Trophoblast cell (in vitro differentiated cells and primary cell): ENCODE measurements at regions not wholly inside any gene's neighbourhood (a gene's known extent, or its start where the extent isn't known, plus 50 kb on each side); places are given as distances from the start of the nearest gene placed in this dataset.

Experiments used
- DNase-seq, 2 donors: peaks; one replicate each; pipeline ENCODE4 v3.0.0-alpha.2; 2016
- H2AFZ ChIP-seq: 2 replicates; pipeline ENCODE4 v1.6.1; 2013; ENCODE audit warnings: low read length, moderate library complexity, mild to moderate bottlenecking; ENCODE audit not compliant: insufficient read depth, poor library complexity
- H2AK5ac ChIP-seq: 2 replicates; pipeline ENCODE4 v1.6.1; 2013; ENCODE audit warnings: mild to moderate bottlenecking, low read length
- H2BK120ac ChIP-seq: 2 replicates; pipeline ENCODE4 v1.6.1; 2013; ENCODE audit warnings: low read length, mild to moderate bottlenecking, moderate library complexity; ENCODE audit not compliant: insufficient read depth, poor library complexity
- H2BK12ac ChIP-seq: 2 replicates; pipeline ENCODE4 v1.6.1; 2013; ENCODE audit warnings: mild to moderate bottlenecking, low read length, moderate library complexity
- H2BK5ac ChIP-seq: 2 replicates; pipeline ENCODE4 v1.6.1; 2013; ENCODE audit warnings: low read length, low read depth, moderate library complexity, mild to moderate bottlenecking; ENCODE audit not compliant: poor library complexity
- H3K14ac ChIP-seq: 2 replicates; pipeline ENCODE4 v1.6.1; 2013; ENCODE audit warnings: mild to moderate bottlenecking, low read length
- H3K18ac ChIP-seq: 2 replicates; pipeline ENCODE4 v1.6.1; 2013; ENCODE audit warnings: mild to moderate bottlenecking, low read length
- H3K23ac ChIP-seq: 2 replicates; pipeline ENCODE4 v1.6.1; 2013; ENCODE audit warnings: low read length
- H3K27ac ChIP-seq: 2 replicates; pipeline ENCODE4 v1.5.1; 2013; ENCODE audit warnings: low read depth, mild to moderate bottlenecking, inconsistent platforms, low read length, moderate library complexity
- H3K27me3 ChIP-seq: 2 replicates; pipeline ENCODE4 v1.6.1; 2013; ENCODE audit warnings: inconsistent platforms, mild to moderate bottlenecking, low read length, moderate library complexity; ENCODE audit not compliant: insufficient read depth
- H3K36me3 ChIP-seq, 2 experiments: 1 replicate in 1 of 2; 2 replicates in 1 of 2; pipeline ENCODE4 v1.6.1; 2013; ENCODE audit warnings: low read length in 2 of 2, mild to moderate bottlenecking in 2 of 2, moderate library complexity in 1 of 2; ENCODE audit not compliant: insufficient read depth in 2 of 2, control insufficient read depth in 1 of 2
- H3K4ac ChIP-seq: 2 replicates; pipeline ENCODE4 v1.6.1; 2013; ENCODE audit warnings: low read depth, mild to moderate bottlenecking, low read length, moderate library complexity
- H3K4me1 ChIP-seq, 2 experiments: 1 replicate in 1 of 2; 2 replicates in 1 of 2; pipeline ENCODE4 v1.6.1; 2013; ENCODE audit warnings: low read length in 2 of 2, mild to moderate bottlenecking in 2 of 2, moderate library complexity in 1 of 2; ENCODE audit not compliant: insufficient read depth in 2 of 2, control insufficient read depth in 1 of 2
- H3K4me2 ChIP-seq: 2 replicates; pipeline ENCODE4 v1.6.1; 2013; ENCODE audit warnings: inconsistent platforms, mild to moderate bottlenecking, low read length, moderate library complexity
- H3K4me3 ChIP-seq: 2 replicates; pipeline ENCODE4 v1.5.1; 2013; ENCODE audit warnings: mild to moderate bottlenecking, low read depth, low read length, inconsistent platforms
- H3K79me1 ChIP-seq: one replicate; pipeline ENCODE4 v1.6.1; 2013; ENCODE audit warnings: low read length
- H3K79me2 ChIP-seq: 2 replicates; pipeline ENCODE4 v1.6.1; 2013; ENCODE audit warnings: low read length, mild to moderate bottlenecking; ENCODE audit not compliant: control insufficient read depth, insufficient read depth, poor library complexity
- H3K9ac ChIP-seq: 2 replicates; pipeline ENCODE4 v1.6.1; 2013; ENCODE audit warnings: mild to moderate bottlenecking, low read length
- H3K9me3 ChIP-seq: 2 replicates; pipeline ENCODE4 v1.6.1; 2013; ENCODE audit warnings: low read depth, mild to moderate bottlenecking, control low read depth, inconsistent platforms, low read length; ENCODE audit not compliant: insufficient read depth
- H4K12ac ChIP-seq: 2 replicates; pipeline ENCODE4 v1.6.1; 2013; ENCODE audit warnings: low read depth, mild to moderate bottlenecking, low read length, moderate library complexity
- H4K8ac ChIP-seq: 2 replicates; pipeline ENCODE4 v1.6.1; 2013; ENCODE audit warnings: low read depth, mild to moderate bottlenecking, low read length, moderate library complexity
- H4K91ac ChIP-seq: one replicate; pipeline ENCODE4 v1.6.1; 2013; ENCODE audit warnings: low read depth, mild to moderate bottlenecking, low read length, moderate library complexity
- WGBS: extraction: QIAGEN DNeasy Blood & Tissue Kit; methylation state at CpG from one replicate; pipeline ENCODE4 v1.1.7; 2013; ENCODE audit warnings: missing lambda C conversion rate; ENCODE audit not compliant: insufficient read length, insufficient coverage; ENCODE audit errors: extremely low coverage; 5-methylcytosine and 5-hydroxymethylcytosine counted together

- H4K91ac ChIP-seq: peak overlapping the region; percentile 0
- peak overlapping the region; percentile 31 for H3K4me2 ChIP-seq
- no peak overlapping the region for H4K8ac ChIP-seq
- peaks cover 13 to 22% of the 10 kb centered on the region in 2 experiments for H3K4me1 ChIP-seq
- no peaks in the 10 kb centered on the region for H3K27me3 ChIP-seq
- peak overlapping the region; percentile 49 for H3K27ac ChIP-seq
- H3K14ac ChIP-seq: no peak overlapping the region
- no peak overlapping the region for H3K23ac ChIP-seq
- no peaks in the 10 kb centered on the region for H3K79me2 ChIP-seq
- no peak overlapping the region for H3K4me3 ChIP-seq
- DNase-seq: peak; percentile 67 to 77
- peak overlapping the region; percentile 26 for H2BK120ac ChIP-seq
- H3K79me1 ChIP-seq: peaks cover 6% of the 10 kb centered on the region
- no peak overlapping the region for H2AFZ ChIP-seq
- WGBS: no CpG with 5 or more reads among the region's 11 CpGs
- H3K9me3 ChIP-seq: no peaks in the 10 kb centered on the region
- H3K4ac ChIP-seq: no peak overlapping the region
- H2BK12ac ChIP-seq: peak overlapping the region; percentile 42
- peak overlapping the region; percentile 44 for H2AK5ac ChIP-seq
- no peak overlapping the region for H3K18ac ChIP-seq
- no peak overlapping the region for H4K12ac ChIP-seq
- no peaks in the 10 kb centered on the region for H3K36me3 ChIP-seq
- H2BK5ac ChIP-seq: peak overlapping the region; percentile 24
- H3K9ac ChIP-seq: no peak overlapping the region
Observed at GRCh38 chr13:31045286-31046081, 113.0 kb downstream of the TEX26 start.

GRCh38 chr13:31044364-31045285, 112.2 kb downstream of the TEX26 start:
- H3K18ac ChIP-seq: no peak overlapping the region
- peak overlapping the region; percentile 49 for H3K27ac ChIP-seq
- no peaks in the 10 kb centered on the region for H3K27me3 ChIP-seq
- WGBS: no CpG with 5 or more reads among the region's 18 CpGs
- H3K23ac ChIP-seq: no peak overlapping the region
- H3K79me2 ChIP-seq: no peaks in the 10 kb centered on the region
- peak overlapping the region; percentile 7 for H2BK12ac ChIP-seq
- H4K91ac ChIP-seq: peak overlapping the region; percentile 63
- H3K9me3 ChIP-seq: no peaks in the 10 kb centered on the region
- H3K4ac ChIP-seq: no peak overlapping the region
- H3K36me3 ChIP-seq: no peaks in the 10 kb centered on the region
- DNase-seq: peak; percentile 84 to 94
- H4K12ac ChIP-seq: no peak overlapping the region
- H3K14ac ChIP-seq: no peak overlapping the region
- peaks cover 6% of the 10 kb centered on the region for H3K79me1 ChIP-seq
- H2BK5ac ChIP-seq: no peak overlapping the region
- no peak overlapping the region for H3K4me2 ChIP-seq
- H3K9ac ChIP-seq: no peak overlapping the region
- peaks cover 13 to 22% of the 10 kb centered on the region in 2 experiments for H3K4me1 ChIP-seq
- H3K4me3 ChIP-seq: no peak overlapping the region
- H4K8ac ChIP-seq: no peak overlapping the region
- no peak overlapping the region for H2BK120ac ChIP-seq
- no peak overlapping the region for H2AK5ac ChIP-seq
- H2AFZ ChIP-seq: no peak overlapping the region

GRCh38 chr13:31043957-31044356, 111.5 kb downstream of the TEX26 start:
- H4K8ac ChIP-seq: no peak overlapping the region
- no peak overlapping the region for H3K14ac ChIP-seq
- H3K36me3 ChIP-seq: no peaks in the 10 kb centered on the region
- peaks cover 13 to 22% of the 10 kb centered on the region in 2 experiments for H3K4me1 ChIP-seq
- no peak overlapping the region for H2BK120ac ChIP-seq
- no peak overlapping the region for H3K4me2 ChIP-seq
- no peak overlapping the region for H3K18ac ChIP-seq
- H3K9me3 ChIP-seq: no peaks in the 10 kb centered on the region
- no peak overlapping the region for H2AK5ac ChIP-seq
- no peak overlapping the region for H2BK12ac ChIP-seq
- H4K91ac ChIP-seq: no peak overlapping the region
- H3K23ac ChIP-seq: no peak overlapping the region
- no peak overlapping the region for H3K4ac ChIP-seq
- DNase-seq: no peak
- no peak overlapping the region for H3K9ac ChIP-seq
- WGBS: no CpG with 5 or more reads among the region's 16 CpGs
- no peak overlapping the region for H4K12ac ChIP-seq
- H3K79me2 ChIP-seq: no peaks in the 10 kb centered on the region
- H3K27me3 ChIP-seq: no peaks in the 10 kb centered on the region
- no peak overlapping the region for H3K27ac ChIP-seq
- no peak overlapping the region for H3K4me3 ChIP-seq
- peaks cover 6% of the 10 kb centered on the region for H3K79me1 ChIP-seq
- H2BK5ac ChIP-seq: no peak overlapping the region
- no peak overlapping the region for H2AFZ ChIP-seq

GRCh38 chr13:31042481-31043165, 110.2 kb downstream of the TEX26 start:
- no peaks in the 10 kb centered on the region for H3K79me2 ChIP-seq
- DNase-seq: no peak
- peak overlapping the region; percentile 38 for H2BK12ac ChIP-seq

More at GRCh38 chr13:31042481-31043165, 110.2 kb downstream of the TEX26 start:
- H3K14ac ChIP-seq: no peak overlapping the region
- H4K91ac ChIP-seq: no peak overlapping the region
- H3K9me3 ChIP-seq: no peaks in the 10 kb centered on the region
- no peak overlapping the region for H2BK120ac ChIP-seq
- no peak overlapping the region for H3K4me3 ChIP-seq
- no peak overlapping the region for H3K4me2 ChIP-seq
- H3K23ac ChIP-seq: no peak overlapping the region
- no peak overlapping the region for H2BK5ac ChIP-seq
- H3K79me1 ChIP-seq: peaks cover 6% of the 10 kb centered on the region
- H3K36me3 ChIP-seq: no peaks in the 10 kb centered on the region
- no peak overlapping the region for H3K9ac ChIP-seq
- no peak overlapping the region for H3K4ac ChIP-seq
- H3K18ac ChIP-seq: no peak overlapping the region
- no CpG with 5 or more reads among the region's 16 CpGs for WGBS
- no peaks in the 10 kb centered on the region for H3K27me3 ChIP-seq
- no peak overlapping the region for H4K8ac ChIP-seq
- no peak overlapping the region for H2AFZ ChIP-seq
- peaks cover 7 to 14% of the 10 kb centered on the region in 2 experiments for H3K4me1 ChIP-seq
- H3K27ac ChIP-seq: no peak overlapping the region
- H2AK5ac ChIP-seq: peak overlapping the region; percentile 64
- no peak overlapping the region for H4K12ac ChIP-seq
